Embryonic facial prominence (tissue), 1 donor: ENCODE measurements at regions not wholly inside any gene's neighbourhood (a gene's known extent, or its start where the extent isn't known, plus 50 kb on each side); places are given as distances from the start of the nearest gene placed in this dataset.

Experiments used
- DNase-seq: peaks from one replicate; pipeline ENCODE4 v3.0.0-alpha.2; 2016; ENCODE audit errors: extremely low spot score

GRCh38 chr13:47829690-47830089 is 171.4 kb downstream of the SUCLA2 start:
- no peak for DNase-seq

- DNase-seq, result no peak
Observed at GRCh38 chr13:47826471-47826870, 174.6 kb downstream of the SUCLA2 start.

GRCh38 chr13:47822036-47822435 is 179.0 kb downstream of the SUCLA2 start:
- DNase-seq, result no peak

GRCh38 chr13:47816831-47817230 is 184.2 kb downstream of the SUCLA2 start:
- no peak for DNase-seq

DNA sequence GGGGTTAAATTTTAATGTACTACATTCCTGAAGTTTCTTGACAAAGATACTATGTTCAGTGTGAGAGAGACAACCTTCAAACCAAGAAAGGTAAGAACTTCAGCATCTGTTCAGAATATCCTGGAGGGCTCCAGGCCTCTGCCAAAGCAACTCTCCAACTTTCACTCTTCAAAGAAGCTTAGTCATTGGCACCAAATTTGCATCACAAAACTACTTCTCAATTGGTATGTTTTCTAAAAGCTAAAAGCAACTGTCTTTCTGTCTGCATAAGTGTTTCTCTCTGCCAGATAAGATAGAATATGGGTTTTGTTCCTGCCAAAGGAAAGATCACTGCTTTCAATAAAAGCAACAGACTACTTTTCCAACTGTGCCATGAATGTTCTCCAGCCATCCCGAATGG is 187.4 kb downstream of the SUCLA2 start:
- DNase-seq, result no peak

DNA sequence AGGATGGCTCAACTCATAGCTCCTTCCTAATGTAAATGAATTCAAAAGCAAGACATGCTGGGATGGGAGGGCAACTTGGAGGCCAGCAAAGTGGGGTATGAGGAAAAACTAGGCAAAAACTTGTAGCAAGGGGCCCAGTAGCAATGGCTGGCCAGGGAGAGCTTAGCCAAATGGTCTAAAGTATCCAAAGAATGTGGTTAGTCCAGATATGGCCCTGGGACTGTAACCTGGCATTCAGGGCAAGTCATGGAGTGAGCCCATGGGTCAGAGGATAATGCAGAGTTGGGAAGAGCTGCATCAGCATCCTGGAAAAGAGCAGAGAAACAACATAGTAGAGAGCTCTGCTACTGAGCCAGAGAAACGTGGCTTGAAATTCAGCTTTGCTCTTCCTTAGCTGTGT is 191.7 kb downstream of the SUCLA2 start:
- DNase-seq, result no peak

DNA sequence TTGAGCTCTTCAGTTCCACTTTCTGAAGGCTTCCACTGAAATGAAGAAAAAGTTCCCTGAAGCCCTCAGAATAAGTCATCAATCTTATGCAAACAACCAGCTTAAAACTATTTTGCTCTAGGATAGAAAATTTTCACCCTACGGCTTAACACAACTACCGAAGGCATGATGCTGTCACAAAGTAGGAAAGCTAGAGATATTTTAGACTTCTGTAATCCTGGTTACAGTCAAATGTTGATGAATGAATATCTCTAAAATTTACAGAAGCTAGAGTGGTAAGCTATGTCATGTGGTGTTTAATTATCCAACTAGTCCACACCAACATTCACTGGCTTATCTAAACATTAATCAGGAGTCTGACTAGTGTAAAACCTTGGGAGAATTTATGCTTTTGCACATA is 197.9 kb downstream of the SUCLA2 start:
- no peak for DNase-seq

- no peak for DNase-seq
Observed at GRCh38 chr13:47801555-47801954, 199.5 kb downstream of the SUCLA2 start.

GRCh38 chr13:47800593-47800992 is 200.5 kb downstream of the SUCLA2 start:
- no peak for DNase-seq

- DNase-seq, result no peak
Observed at GRCh38 chr13:47798906-47799305, 202.2 kb downstream of the SUCLA2 start.

DNA sequence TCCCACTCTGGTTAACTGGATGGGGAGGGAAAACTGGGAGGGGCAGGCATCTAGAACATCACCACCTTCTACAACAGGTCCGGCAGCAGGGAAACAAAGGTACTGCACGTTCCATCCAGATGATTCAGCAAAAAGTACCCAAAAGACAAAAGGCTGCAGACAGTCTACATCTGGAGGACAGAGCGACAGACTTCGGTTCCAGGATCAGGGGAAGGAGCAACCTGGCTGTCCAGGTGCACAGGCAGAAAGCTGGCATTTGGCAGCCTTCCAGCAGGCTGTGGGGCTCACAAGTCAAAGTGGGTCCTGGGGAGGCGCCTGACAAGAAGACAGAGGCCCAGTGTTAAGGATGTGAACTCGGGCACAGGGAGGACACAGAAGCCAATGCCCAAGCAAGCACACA is 202.9 kb downstream of the SUCLA2 start:
- DNase-seq, result no peak

DNA sequence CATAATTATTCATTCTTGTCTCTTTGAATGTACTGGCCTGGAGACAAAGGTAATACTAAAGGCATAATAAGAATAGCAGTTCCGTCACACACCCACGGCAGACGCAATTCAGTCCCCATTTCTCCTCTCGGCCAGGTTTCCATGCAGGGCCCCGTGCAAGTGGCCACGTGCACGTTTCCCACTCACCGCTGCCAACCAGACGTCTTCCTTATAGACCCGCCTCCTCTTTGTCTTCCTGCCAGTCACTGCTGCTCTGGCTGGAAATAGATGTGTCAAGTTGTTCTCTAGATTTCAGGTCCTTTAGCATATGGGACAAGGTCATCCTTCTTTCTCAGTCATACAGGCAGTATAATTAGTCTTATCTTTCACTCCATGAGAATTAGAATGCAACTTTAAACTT is 204.3 kb downstream of the SUCLA2 start:
- DNase-seq, result no peak

DNA sequence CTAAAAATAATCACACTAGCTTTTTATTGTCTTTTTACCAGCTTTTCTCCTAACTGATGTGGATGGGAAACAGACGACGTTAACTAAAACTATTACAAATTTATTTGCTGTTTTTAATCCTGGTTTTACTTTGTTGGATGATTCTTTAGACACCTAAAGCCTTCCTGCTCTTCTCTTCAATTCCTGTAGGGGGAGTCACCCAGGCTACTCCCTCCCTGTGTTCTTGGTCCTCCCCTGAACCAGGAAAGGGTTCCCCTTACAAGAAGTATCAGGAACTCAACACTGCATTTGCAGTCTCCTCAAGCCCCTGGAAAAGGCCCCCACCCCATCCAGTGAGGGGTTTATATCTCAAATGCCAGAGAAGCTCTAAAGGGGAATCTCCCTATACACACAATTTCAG is 206.1 kb downstream of the SUCLA2 start:
- DNase-seq, result no peak

- DNase-seq, result no peak
Observed at GRCh38 chr13:47790755-47791154, 210.3 kb downstream of the SUCLA2 start.

DNA sequence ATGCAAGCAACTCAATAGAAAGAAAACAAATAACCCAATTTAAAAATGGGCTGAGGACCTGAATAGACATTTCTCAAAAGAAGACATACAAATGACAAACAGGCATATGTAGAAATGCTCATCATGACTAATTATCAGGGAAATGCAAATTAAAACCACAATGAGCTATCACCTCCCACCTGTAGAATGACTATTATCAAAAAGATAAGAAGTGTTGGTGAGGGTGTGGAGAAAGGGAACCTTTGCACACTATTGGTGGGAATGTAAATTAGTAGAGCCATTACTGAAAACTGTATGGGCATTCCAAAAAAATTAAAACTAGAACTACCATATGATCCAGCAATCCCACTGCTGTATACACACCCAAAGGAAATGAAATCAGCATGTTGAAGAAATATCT is 212.2 kb downstream of the SUCLA2 start:
- no peak for DNase-seq

DNA sequence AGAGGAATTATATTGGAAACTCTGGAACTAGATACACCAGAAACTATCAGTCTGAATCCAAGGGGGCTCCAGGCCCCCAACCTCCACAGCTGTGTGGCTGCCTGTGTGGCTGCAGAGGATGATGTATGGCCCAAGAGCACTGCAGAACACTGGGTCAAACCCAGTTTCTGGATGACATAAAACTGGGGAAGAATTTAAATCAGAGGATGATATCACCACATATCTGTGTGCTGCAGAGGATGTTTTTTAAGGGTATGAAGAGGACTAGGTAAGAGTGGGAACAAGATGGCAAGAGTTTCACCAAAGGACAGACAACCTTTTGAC is 226.4 kb downstream of the SUCLA2 start:
- no peak for DNase-seq

DNA sequence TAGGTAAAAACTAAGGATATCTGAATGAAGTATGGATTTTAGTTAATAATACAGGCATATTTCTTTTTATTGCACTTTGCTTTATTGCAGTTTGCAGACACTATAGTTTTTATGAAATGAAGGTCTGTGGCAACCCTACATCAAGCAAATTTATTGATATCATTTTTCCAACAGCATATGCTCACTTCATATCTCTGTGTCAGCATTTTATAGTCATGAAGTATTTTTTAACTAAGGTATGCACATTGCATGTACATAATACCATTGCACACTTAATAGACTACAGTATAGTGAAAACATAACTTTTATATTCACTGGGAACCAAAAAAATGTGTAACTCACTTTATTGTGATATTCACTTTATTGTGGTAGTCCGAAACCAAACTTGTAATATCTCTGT is 236.3 kb downstream of the SUCLA2 start:
- no peak for DNase-seq

DNA sequence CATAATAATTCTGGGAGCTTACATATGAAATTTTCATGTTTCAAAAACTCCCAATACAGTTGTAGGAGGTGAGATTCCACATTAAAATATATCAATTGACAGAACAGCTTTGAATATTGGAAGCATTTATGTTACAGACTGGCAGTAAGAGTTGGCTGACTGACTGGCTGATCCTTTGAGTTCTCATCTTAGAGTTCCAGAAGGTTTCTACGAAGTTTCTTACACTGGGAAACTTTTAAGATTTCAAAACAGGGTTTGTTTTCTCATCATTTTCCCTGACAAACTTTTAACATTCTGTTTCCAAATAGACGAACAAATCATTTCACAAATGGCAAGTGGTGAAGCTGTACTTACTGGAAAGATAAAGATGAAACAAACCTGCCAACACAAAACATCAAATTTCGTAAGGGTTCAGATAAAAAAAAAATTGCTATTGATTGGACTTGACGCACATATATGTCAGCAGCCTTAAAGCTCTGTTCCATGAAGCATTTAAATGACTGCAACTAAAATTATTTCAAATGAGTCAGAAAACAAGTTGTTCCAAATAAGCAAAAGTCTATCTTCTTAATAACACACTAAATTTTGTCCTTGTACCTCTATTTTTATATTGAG is 243.5 kb downstream of the SUCLA2 start:
- DNase-seq, result no peak

GRCh38 chr13:47747901-47748300 is 253.2 kb downstream of the SUCLA2 start:
- DNase-seq, result no peak

- no peak for DNase-seq
Observed at GRCh38 chr13:47726394-47726793, 274.7 kb downstream of the SUCLA2 start.

GRCh38 chr13:47723898-47724297 is 277.2 kb downstream of the SUCLA2 start:
- no peak for DNase-seq

- DNase-seq, result no peak
Observed at GRCh38 chr13:47719164-47719563, 281.9 kb downstream of the SUCLA2 start.

DNA sequence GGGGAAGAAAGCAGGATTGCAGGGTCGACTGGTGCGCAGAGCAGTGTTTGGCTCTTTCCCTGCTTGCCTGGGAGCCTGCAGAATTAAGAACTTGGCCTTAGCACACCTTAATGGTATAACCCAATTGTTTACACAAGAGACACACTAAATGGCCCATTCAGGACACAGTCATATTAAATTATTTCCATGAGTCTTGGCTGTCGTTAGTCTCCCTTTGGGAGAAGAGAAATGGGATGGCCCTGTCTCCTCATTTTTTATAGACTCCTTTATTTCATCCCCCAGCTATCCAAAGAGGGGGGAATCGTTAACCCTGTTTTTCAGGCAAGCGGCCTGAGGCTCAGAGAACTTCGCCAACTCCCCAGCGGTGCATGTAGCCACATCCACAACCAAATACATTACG is 282.5 kb downstream of the SUCLA2 start:
- DNase-seq, result no peak

DNA sequence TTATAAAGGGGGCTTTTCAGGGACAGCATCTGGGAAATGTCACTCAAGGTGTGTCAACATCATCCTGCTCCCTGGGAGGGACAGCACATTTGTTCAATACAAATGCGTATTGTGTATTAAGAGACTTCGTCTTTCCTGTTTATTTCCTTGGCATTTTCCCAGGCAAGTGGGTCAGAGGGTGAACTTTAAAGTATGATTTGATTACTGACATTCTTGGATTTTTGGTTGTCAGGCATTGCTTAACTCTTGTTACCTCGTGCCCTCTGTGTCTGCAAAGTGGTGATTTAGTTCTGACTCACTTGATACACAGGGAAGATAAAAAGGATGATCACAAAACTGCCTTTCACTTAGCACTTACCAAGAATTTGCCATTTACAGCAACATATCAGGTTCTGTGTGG is 292.7 kb downstream of the SUCLA2 start:
- DNase-seq, result no peak

DNA sequence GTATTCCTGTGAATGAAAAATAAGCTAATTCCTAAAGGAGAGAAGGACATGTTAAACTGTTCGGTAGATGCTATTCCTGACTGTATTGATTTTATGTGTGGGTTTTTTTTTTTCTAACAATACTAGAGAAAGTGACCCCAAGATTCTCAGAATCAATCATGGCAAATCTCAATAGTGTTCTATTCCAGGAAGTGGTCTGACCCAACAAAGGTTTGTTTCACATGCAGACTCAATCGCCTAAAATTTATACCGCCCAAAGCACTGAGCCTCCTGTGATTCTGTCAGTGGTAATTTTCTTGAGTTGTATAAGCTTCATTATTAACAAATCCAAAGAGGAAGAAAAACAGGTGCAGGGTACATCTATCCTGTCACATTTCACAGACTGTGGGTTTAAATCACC is 293.7 kb downstream of the SUCLA2 start:
- DNase-seq, result no peak
